Activated B cell treated with CpG ODN at 0.5 μM for 24 hours (primary cell): ENCODE measurements at regions not wholly inside any gene's neighbourhood (a gene's known extent, or its start where the extent isn't known, plus 50 kb on each side); places are given as distances from the start of the nearest gene placed in this dataset.
"Not testable (repeated sequence)": the region's sequence is repeated elsewhere in the genome, so short reads cannot be mapped to it uniquely, and the experiment has no call there.

Experiments
- ATAC-seq: fragments of 200-7000 bp; cut with Tn5 transposase; one replicate; pipeline ENCODE4 v1.10.0; 2021; ENCODE audit warnings: low read depth, mild to moderate bottlenecking, moderate library complexity
- CTCF ChIA-PET: fragments of 350-600 bp; sonication (Branson Sonifier 250); formaldehyde crosslinking; loops from one replicate; lab custom pipeline; 2021; ENCODE audit warnings: antibody characterized with exemption; lab: Charles Lee
- POLR2A ChIA-PET: fragments of 350-600 bp; sonication (Branson Sonifier 250); formaldehyde crosslinking; loops from one replicate; lab custom pipeline; 2021; ENCODE audit warnings: antibody characterized with exemption; lab: Charles Lee
- DNase-seq: peaks from one replicate; pipeline ENCODE4 v3.0.0; 2022
- H3K27ac Mint-ChIP-seq: one replicate; pipeline ENCODE4 v1.8.0; 2020; ENCODE audit warnings: mixed read lengths
- H3K27me3 Mint-ChIP-seq: one replicate; pipeline ENCODE4 v1.8.0; 2021; ENCODE audit warnings: mixed read lengths
- H3K36me3 Mint-ChIP-seq: one replicate; pipeline ENCODE4 v1.8.0; 2021; ENCODE audit warnings: low read depth, mixed read lengths
- H3K4me1 Mint-ChIP-seq: one replicate; pipeline ENCODE4 v1.8.0; 2021; ENCODE audit warnings: mixed read lengths
- H3K4me3 Mint-ChIP-seq: one replicate; pipeline ENCODE4 v1.8.0; 2020; ENCODE audit warnings: mild to moderate bottlenecking, mixed read lengths
- H3K9me3 Mint-ChIP-seq: one replicate; pipeline ENCODE4 v1.8.0; 2020; ENCODE audit warnings: mixed read lengths
- CTCF ChIP-seq: fragments of 200-600 bp; IDR thresholded peaks from one replicate; pipeline ENCODE4 v1.8.0; 2022; ENCODE audit warnings: antibody characterized with exemption, mild to moderate bottlenecking
- intact Hi-C: fragments of 100-400 bp; cut with micrococcal nuclease; formaldehyde crosslinking; loops from one replicate; pipeline ENCODE4 v1.15.1; 2024

GRCh38 chr9:31745468-31745867, 639.0 kb upstream of the ACO1 start:
- Mint-ChIP-seq H3K27ac (no peak overlapping the region), H3K4me1 (no peaks in the 10 kb centered on the region), H3K4me3 (no peak overlapping the region), H3K36me3 (no peaks in the 10 kb centered on the region), H3K27me3 (no peaks in the 10 kb centered on the region), H3K9me3 (peaks cover 3% of the 10 kb centered on the region)
- CTCF ChIA-PET, result no interaction called here
- DNase-seq, result no peak
- TF ChIP-seq CTCF, result no peak
- POLR2A ChIA-PET, result no interaction called here
- intact Hi-C loops, result no loop called here
- ATAC-seq, result no peak

GRCh38 chr9:31745886-31746285, 638.6 kb upstream of the ACO1 start:
- H3K27me3 Mint-ChIP-seq, result no peaks in the 10 kb centered on the region
- no peak overlapping the region for H3K27ac Mint-ChIP-seq
- no peak overlapping the region for H3K4me3 Mint-ChIP-seq
- H3K36me3 Mint-ChIP-seq, result no peaks in the 10 kb centered on the region
- TF ChIP-seq CTCF, result no peak
- H3K9me3 Mint-ChIP-seq, result peaks cover 3% of the 10 kb centered on the region
- DNase-seq (no peak), ATAC-seq (no peak)
- POLR2A ChIA-PET, result no interaction called here
- CTCF ChIA-PET, result no interaction called here
- no peaks in the 10 kb centered on the region for H3K4me1 Mint-ChIP-seq
- intact Hi-C loops, result no loop called here

GRCh38 chr9:31753756-31754155, 630.7 kb upstream of the ACO1 start:
- Mint-ChIP-seq H3K27ac (no peak overlapping the region), H3K27me3 (no peaks in the 10 kb centered on the region), H3K9me3 (peaks cover 5% of the 10 kb centered on the region), H3K4me3 (no peak overlapping the region), H3K4me1 (no peaks in the 10 kb centered on the region), H3K36me3 (no peaks in the 10 kb centered on the region)
- ChIA-PET POLR2A (no interaction called here), CTCF (no interaction called here)
- no peak for ATAC-seq
- TF ChIP-seq CTCF, result no peak
- DNase-seq, result no peak
- intact Hi-C loops, result no loop called here

- H3K9me3 Mint-ChIP-seq, result no peaks in the 10 kb centered on the region
- CTCF ChIA-PET, result no interaction called here
- no peak overlapping the region for H3K27ac Mint-ChIP-seq
- no peaks in the 10 kb centered on the region for H3K36me3 Mint-ChIP-seq
- DNase-seq (no peak), ATAC-seq (no peak)
- no peaks in the 10 kb centered on the region for H3K27me3 Mint-ChIP-seq
- intact Hi-C loops, result no loop called here
- no peaks in the 10 kb centered on the region for H3K4me1 Mint-ChIP-seq
- no peak for TF ChIP-seq CTCF
- POLR2A ChIA-PET, result no interaction called here
- no peak overlapping the region for H3K4me3 Mint-ChIP-seq
Measured at GRCh38 chr9:31759703-31760102, 624.7 kb upstream of the ACO1 start.

- H3K4me1 Mint-ChIP-seq, intact Hi-C loops, H3K4me3 Mint-ChIP-seq, H3K27ac Mint-ChIP-seq, H3K36me3 Mint-ChIP-seq, DNase-seq, CTCF ChIA-PET, ATAC-seq, POLR2A ChIA-PET, H3K27me3 Mint-ChIP-seq: not testable (repeated sequence)
- H3K9me3 Mint-ChIP-seq, result peaks cover 29% of the 10 kb centered on the region
Measured at GRCh38 chr9:31774021-31774420, 610.4 kb upstream of the ACO1 start.

- DNase-seq, result no peak
- Mint-ChIP-seq H3K9me3 (peaks cover 35% of the 10 kb centered on the region), H3K36me3 (no peaks in the 10 kb centered on the region), H3K27ac (no peak overlapping the region), H3K27me3 (no peaks in the 10 kb centered on the region), H3K4me3 (no peak overlapping the region), H3K4me1 (no peaks in the 10 kb centered on the region)
- POLR2A ChIA-PET, result no interaction called here
- TF ChIP-seq CTCF, result no peak
- no peak for ATAC-seq
- CTCF ChIA-PET, result no interaction called here
- intact Hi-C loops, result no loop called here
Measured at GRCh38 chr9:31774571-31774970, 609.9 kb upstream of the ACO1 start.
